HEK293 (cell line): ENCODE measurements at regions not wholly inside any gene's neighbourhood (a gene's known extent, or its start where the extent isn't known, plus 50 kb on each side); places are given as distances from the start of the nearest gene placed in this dataset.

Experiments
- CTCF ChIP-seq: fragments of 450-650 bp; formaldehyde crosslinking; IDR thresholded peaks from 2 replicates; pipeline ENCODE4 v1.5.1; 2016; ENCODE audit warnings: missing biosample characterization, missing genetic modification characterization
- ZBTB21 ChIP-seq: fragments of 450-650 bp; formaldehyde crosslinking; IDR thresholded peaks from 2 replicates; pipeline ENCODE4 v1.5.1; 2017; ENCODE audit warnings: missing biosample characterization, missing genetic modification characterization
- ZNF121 ChIP-seq: fragments of 450-650 bp; formaldehyde crosslinking; IDR thresholded peaks from 2 replicates; pipeline ENCODE4 v1.5.1; 2016; ENCODE audit warnings: missing biosample characterization, missing genetic modification characterization
- ZNF138 ChIP-seq: fragments of 450-650 bp; formaldehyde crosslinking; IDR thresholded peaks from 2 replicates; pipeline ENCODE4 v1.5.1; 2016; ENCODE audit warnings: missing biosample characterization, missing genetic modification characterization, borderline replicate concordance
- ZNF169 ChIP-seq: fragments of 450-650 bp; formaldehyde crosslinking; IDR thresholded peaks from 2 replicates; pipeline ENCODE4 v1.5.1; 2016; ENCODE audit warnings: missing biosample characterization, missing genetic modification characterization
- ZNF544 ChIP-seq: fragments of 450-650 bp; formaldehyde crosslinking; IDR thresholded peaks from 2 replicates; pipeline ENCODE4 v1.5.0; 2017; ENCODE audit warnings: missing biosample characterization, missing genetic modification characterization
- TF ChIP-seq, protein P1 (sequence below): fragments of 450-650 bp; formaldehyde crosslinking; IDR thresholded peaks from 2 replicates; pipeline ENCODE4 v1.5.1; 2017; ENCODE audit warnings: missing biosample characterization, mild to moderate bottlenecking, missing genetic modification characterization, moderate library complexity
- TF ChIP-seq, protein P2 (sequence below): fragments of 450-650 bp; formaldehyde crosslinking; IDR thresholded peaks from 2 replicates; pipeline ENCODE4 v1.5.1; 2016; ENCODE audit warnings: missing biosample characterization, missing genetic modification characterization

GRCh38 chr5:166031926-166032325 is 2259.5 kb upstream of the WWC1 start:
- no peak for TF ChIP-seq ZNF544 (tag by site-specific recombination)
- no peak for TF ChIP-seq CTCF (tag by site-specific recombination)
- TF ChIP-seq ZNF138 (tag by site-specific recombination): no peak
- TF ChIP-seq ZBTB21 (tag by site-specific recombination): no peak
- TF ChIP-seq, protein P1, sequence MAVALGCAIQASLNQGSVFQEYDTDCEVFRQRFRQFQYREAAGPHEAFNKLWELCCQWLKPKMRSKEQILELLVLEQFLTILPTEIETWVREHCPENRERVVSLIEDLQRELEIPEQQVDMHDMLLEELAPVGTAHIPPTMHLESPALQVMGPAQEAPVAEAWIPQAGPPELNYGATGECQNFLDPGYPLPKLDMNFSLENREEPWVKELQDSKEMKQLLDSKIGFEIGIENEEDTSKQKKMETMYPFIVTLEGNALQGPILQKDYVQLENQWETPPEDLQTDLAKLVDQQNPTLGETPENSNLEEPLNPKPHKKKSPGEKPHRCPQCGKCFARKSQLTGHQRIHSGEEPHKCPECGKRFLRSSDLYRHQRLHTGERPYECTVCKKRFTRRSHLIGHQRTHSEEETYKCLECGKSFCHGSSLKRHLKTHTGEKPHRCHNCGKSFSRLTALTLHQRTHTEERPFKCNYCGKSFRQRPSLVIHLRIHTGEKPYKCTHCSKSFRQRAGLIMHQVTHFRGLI: no peak
- no peak for TF ChIP-seq ZNF169
- TF ChIP-seq, protein P2, sequence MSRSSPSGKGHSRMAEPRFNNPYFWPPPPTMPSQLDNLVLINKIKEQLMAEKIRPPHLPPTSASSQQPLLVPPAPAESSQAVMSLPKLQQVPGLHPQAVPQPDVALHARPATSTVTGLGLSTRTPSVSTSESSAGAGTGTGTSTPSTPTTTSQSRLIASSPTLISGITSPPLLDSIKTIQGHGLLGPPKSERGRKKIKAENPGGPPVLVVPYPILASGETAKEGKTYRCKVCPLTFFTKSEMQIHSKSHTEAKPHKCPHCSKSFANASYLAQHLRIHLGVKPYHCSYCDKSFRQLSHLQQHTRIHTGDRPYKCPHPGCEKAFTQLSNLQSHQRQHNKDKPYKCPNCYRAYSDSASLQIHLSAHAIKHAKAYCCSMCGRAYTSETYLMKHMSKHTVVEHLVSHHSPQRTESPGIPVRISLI (tag by site-specific recombination): no peak
- no peak for TF ChIP-seq ZNF121 (tag by site-specific recombination)
